Parathyroid adenoma (tissue), 2 donors: ENCODE measurements at regions not wholly inside any gene's neighbourhood (a gene's known extent, or its start where the extent isn't known, plus 50 kb on each side); places are given as distances from the start of the nearest gene placed in this dataset.

Experiments
- H2AFZ ChIP-seq: fragments of 300-600 bp; sonication (generic); one replicate; pipeline ENCODE4 v1.7.0; 2017; ENCODE audit warnings: antibody characterized with exemption, mild to moderate bottlenecking
- H3K27ac ChIP-seq: fragments of 300-600 bp; sonication (generic); one replicate; pipeline ENCODE4 v1.7.0; 2017
- H3K27me3 ChIP-seq: fragments of 300-600 bp; sonication (generic); one replicate; pipeline ENCODE4 v1.7.0; 2017; ENCODE audit warnings: low read length; ENCODE audit not compliant: control insufficient read depth, insufficient read depth
- H3K36me3 ChIP-seq: fragments of 300-600 bp; sonication (generic); one replicate; pipeline ENCODE4 v1.7.0; 2017; ENCODE audit warnings: low read length; ENCODE audit not compliant: control insufficient read depth, insufficient read depth
- H3K4me1 ChIP-seq: fragments of 300-600 bp; sonication (generic); one replicate; pipeline ENCODE4 v1.7.0; 2017; ENCODE audit warnings: control low read depth
- H3K4me2 ChIP-seq: fragments of 300-600 bp; sonication (generic); one replicate; pipeline ENCODE4 v1.7.0; 2017; ENCODE audit warnings: low read length
- H3K4me3 ChIP-seq: fragments of 300-600 bp; sonication (generic); one replicate; pipeline ENCODE4 v1.7.0; 2017; ENCODE audit warnings: low read depth, low read length
- H3K79me2 ChIP-seq: fragments of 300-600 bp; sonication (generic); one replicate; pipeline ENCODE4 v1.7.0; 2017; ENCODE audit warnings: control low read depth
- H3K9ac ChIP-seq: fragments of 300-600 bp; sonication (generic); one replicate; pipeline ENCODE4 v1.7.0; 2017; ENCODE audit warnings: mild to moderate bottlenecking
- H3K9me3 ChIP-seq: fragments of 300-600 bp; sonication (generic); one replicate; pipeline ENCODE4 v1.7.0; 2017; ENCODE audit warnings: low read length; ENCODE audit not compliant: control insufficient read depth
- TF ChIP-seq, protein P1 (sequence below): fragments of 300-600 bp; sonication (generic); IDR thresholded peaks from one replicate; pipeline ENCODE4 v1.7.0; 2017; ENCODE audit warnings: antibody characterized with exemption, mild to moderate bottlenecking
- donor health status: primary hyperparathyroidism.

DNA sequence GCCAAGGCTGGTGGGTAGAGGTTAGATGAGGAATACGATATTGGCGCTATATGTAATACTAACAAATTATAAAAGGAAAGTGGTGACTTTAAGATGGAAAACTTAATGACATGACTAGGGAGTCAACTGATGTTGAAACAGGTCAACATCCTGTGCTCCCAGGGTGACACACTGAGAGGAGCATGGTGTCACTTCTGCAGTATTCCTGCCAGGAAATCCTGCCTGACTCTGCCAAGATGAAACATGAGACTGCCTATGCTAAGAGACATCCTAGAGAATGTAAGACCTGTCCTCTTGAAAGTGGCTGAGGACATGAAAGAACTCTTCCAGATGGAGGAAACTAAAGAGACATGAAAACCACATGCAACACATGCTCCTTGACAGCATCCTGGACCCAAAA, 65.0 kb upstream of the KCND3 start:
- Histone ChIP-seq H3K4me2 (no peak overlapping the region), H3K36me3 (no peaks in the 10 kb centered on the region), H3K27ac (no peak overlapping the region), H2AFZ (no peak overlapping the region), H3K9me3 (no peaks in the 10 kb centered on the region), H3K27me3 (no peaks in the 10 kb centered on the region), H3K79me2 (no peaks in the 10 kb centered on the region), H3K4me1 (peaks cover 7% of the 10 kb centered on the region), H3K4me3 (no peak overlapping the region), H3K9ac (no peak overlapping the region)
- TF ChIP-seq, protein P1, sequence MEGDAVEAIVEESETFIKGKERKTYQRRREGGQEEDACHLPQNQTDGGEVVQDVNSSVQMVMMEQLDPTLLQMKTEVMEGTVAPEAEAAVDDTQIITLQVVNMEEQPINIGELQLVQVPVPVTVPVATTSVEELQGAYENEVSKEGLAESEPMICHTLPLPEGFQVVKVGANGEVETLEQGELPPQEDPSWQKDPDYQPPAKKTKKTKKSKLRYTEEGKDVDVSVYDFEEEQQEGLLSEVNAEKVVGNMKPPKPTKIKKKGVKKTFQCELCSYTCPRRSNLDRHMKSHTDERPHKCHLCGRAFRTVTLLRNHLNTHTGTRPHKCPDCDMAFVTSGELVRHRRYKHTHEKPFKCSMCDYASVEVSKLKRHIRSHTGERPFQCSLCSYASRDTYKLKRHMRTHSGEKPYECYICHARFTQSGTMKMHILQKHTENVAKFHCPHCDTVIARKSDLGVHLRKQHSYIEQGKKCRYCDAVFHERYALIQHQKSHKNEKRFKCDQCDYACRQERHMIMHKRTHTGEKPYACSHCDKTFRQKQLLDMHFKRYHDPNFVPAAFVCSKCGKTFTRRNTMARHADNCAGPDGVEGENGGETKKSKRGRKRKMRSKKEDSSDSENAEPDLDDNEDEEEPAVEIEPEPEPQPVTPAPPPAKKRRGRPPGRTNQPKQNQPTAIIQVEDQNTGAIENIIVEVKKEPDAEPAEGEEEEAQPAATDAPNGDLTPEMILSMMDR: no peak

GRCh38 chr1:112056354-112056753, 66.9 kb upstream of the KCND3 start:
- Histone ChIP-seq H3K27ac (no peak overlapping the region), H3K4me2 (no peak overlapping the region), H3K27me3 (no peaks in the 10 kb centered on the region), H3K9me3 (no peaks in the 10 kb centered on the region), H2AFZ (no peak overlapping the region), H3K79me2 (no peaks in the 10 kb centered on the region), H3K4me3 (no peak overlapping the region), H3K9ac (no peak overlapping the region), H3K4me1 (peaks cover 7% of the 10 kb centered on the region), H3K36me3 (no peaks in the 10 kb centered on the region)
- TF ChIP-seq, protein P1: no peak

DNA sequence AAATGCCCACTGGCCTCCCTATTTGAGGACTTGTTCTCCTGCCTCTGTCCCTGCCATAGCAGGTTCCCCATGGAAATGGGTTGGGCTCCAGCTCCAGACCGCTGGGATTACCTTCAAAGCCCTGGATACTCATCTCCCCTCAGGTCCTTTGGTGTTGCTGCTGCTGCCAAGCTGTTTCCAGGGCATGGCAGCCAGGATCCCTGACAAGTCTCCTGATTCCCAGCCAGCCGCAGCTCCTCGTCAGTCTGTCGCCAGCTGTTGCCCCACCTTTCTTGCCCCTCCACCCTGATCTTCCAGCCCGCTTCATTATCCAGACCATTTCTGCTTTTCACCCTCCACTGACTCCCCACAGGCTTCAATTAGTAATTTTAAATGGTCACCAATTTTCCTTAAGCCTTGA, 68.3 kb upstream of the KCND3 start:
- H3K4me1 ChIP-seq: peaks cover 7% of the 10 kb centered on the region
- no peaks in the 10 kb centered on the region for H3K36me3 ChIP-seq
- no peaks in the 10 kb centered on the region for H3K9me3 ChIP-seq
- no peaks in the 10 kb centered on the region for H3K79me2 ChIP-seq
- no peak overlapping the region for H3K4me3 ChIP-seq
- H3K27me3 ChIP-seq: no peaks in the 10 kb centered on the region
- H3K27ac ChIP-seq: no peak overlapping the region
- H3K9ac ChIP-seq: no peak overlapping the region
- H2AFZ ChIP-seq: no peak overlapping the region
- TF ChIP-seq, protein P1: no peak
- H3K4me2 ChIP-seq: no peak overlapping the region

DNA sequence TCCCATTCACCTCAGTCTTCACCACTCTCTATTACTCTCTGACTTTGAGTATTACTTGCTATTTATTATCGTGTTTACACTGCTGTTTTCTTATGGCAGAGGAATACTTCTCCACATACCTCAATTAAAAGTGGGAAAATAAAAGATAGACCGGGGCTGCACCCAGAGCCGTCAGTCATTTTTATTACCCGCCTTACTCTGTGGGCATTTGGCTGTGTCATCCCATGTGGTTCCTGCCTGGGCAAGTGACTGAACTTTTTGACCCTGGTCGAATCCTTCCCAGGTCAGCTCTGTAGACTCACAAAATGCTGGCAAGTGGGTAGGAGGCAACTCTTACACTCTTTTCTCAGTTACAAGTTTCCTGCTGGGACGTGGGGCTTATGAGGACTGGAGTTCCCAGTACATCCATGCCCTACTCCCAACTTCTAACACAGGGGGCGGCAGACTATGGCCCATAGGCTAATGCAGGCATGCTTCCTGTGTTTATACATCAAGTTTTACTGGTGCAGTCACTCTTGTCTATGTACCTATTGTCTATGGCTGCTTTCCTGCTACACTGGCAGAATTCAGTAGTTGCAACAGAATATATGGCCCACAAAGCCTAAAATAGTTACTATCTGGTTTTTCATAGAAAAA, 69.5 kb upstream of the KCND3 start:
- no peaks in the 10 kb centered on the region for H3K27me3 ChIP-seq
- H2AFZ ChIP-seq: no peak overlapping the region
- no peak overlapping the region for H3K4me2 ChIP-seq
- TF ChIP-seq, protein P1: no peak
- H3K9me3 ChIP-seq: no peaks in the 10 kb centered on the region
- H3K36me3 ChIP-seq: no peaks in the 10 kb centered on the region
- no peaks in the 10 kb centered on the region for H3K79me2 ChIP-seq
- no peak overlapping the region for H3K9ac ChIP-seq
- peaks cover 7% of the 10 kb centered on the region for H3K4me1 ChIP-seq
- no peak overlapping the region for H3K4me3 ChIP-seq
- H3K27ac ChIP-seq: no peak overlapping the region

- Histone ChIP-seq H3K79me2 (no peaks in the 10 kb centered on the region), H3K9ac (no peak overlapping the region), H3K27me3 (no peaks in the 10 kb centered on the region), H3K36me3 (no peaks in the 10 kb centered on the region), H3K9me3 (no peaks in the 10 kb centered on the region), H3K4me2 (no peak overlapping the region), H2AFZ (no peak overlapping the region), H3K4me1 (peaks cover 7% of the 10 kb centered on the region), H3K4me3 (no peak overlapping the region), H3K27ac (no peak overlapping the region)
- TF ChIP-seq, protein P1: no peak
Observed at GRCh38 chr1:112059679-112060078, 70.2 kb upstream of the KCND3 start.
